HG02610 (cell line): ENCODE measurements at regions not wholly inside any gene's neighbourhood (a gene's known extent, or its start where the extent isn't known, plus 50 kb on each side); places are given as distances from the start of the nearest gene placed in this dataset.
"Not testable (repeated sequence)": the region's sequence is repeated elsewhere in the genome, so short reads cannot be mapped to it uniquely, and the experiment has no call there.

ENCODE experiments used
- ATAC-seq: cut with Tn5 transposase; IDR thresholded peaks from one replicate; pipeline ENCODE4 v1.9.1; 2021; ENCODE audit warnings: mild to moderate bottlenecking, moderate library complexity; ENCODE audit not compliant: unreplicated experiment

DNA sequence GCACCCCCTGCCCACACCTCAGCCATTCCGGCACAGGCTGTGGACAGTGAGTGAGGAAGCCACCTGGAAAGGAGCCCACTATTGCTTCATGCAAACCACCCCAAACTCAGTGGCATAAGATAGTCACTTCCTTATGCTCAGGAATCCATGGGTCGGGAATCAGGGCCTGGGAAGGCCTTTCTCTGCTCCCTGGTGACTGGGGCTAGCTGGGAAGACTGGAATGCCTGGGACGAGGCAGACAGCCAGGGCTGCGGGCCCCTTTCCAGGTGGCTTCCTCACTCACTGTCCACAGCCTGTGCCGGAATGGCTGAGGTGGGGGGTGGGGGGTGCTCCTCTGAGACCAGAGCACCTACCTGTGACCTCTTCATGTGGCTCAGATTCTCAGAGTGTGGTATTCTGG lies 74.1 kb upstream of the GRB10 start:
- ATAC-seq: no peak

DNA sequence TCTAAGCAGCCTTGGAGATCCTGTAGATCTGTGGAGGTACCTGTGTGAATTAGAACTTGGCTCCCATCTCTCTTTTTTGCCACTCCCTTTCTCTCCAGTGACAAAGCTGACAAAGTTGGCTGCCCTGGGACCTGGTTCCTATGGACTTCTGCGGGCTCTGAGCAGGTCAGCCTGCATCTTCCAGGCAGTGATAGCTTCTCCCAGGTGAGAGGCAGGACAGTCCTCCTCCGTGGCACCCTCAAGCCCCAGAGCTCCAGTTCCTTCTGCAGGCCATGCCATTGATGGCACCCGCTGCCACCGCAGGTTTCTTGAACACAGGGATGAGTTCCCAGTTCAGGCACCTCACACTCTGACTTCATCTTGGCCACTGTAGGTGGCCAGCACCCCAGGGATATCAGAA lies 73.5 kb upstream of the GRB10 start:
- ATAC-seq: no peak

- ATAC-seq: no peak
These were observed 72.8 kb upstream of the GRB10 start for GRCh38 chr7:50855526-50855925.

DNA sequence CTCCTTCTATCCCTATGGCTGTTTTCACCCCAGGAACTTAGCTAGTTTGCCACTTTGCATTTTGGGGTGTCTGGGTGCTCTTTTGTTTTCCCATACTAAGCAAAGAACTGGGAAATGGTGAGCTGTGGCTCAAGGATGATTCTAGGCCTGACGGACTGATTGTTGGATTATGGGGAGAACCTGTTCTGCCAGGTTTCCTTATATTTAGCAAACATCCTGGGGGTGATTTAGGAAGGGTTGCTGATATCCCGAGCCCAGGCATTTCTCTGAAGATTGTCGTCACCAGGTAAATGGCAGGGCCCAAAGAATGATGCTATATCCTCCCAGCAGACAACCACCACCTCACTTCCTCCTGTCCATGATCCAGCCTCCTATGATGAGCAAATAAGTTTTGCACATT lies 72.1 kb upstream of the GRB10 start:
- no peak for ATAC-seq

- ATAC-seq: no peak
These were observed 71.6 kb upstream of the GRB10 start for GRCh38 chr7:50854247-50854646.

- no peak for ATAC-seq
These were observed 70.6 kb upstream of the GRB10 start for GRCh38 chr7:50853311-50853710.

DNA sequence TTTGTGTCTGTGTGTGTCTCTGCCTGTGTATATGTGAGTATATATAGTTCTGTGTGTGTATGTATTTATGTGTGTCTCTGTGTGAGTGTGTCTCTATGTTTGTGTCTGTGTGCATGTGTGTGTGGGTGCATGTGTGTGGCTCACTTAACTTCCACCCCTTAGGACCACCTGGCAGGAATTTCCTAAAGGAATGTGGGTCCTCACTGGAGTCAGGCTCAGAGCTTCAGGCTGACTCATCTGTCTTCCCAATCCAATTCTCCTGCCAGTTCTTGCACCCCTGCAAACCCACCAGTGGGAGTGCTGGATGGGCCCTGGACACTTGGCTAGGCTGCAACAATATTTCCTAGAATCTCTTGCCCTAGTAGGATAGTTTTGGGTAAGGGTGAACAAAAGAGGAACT lies 70.2 kb upstream of the GRB10 start:
- no peak for ATAC-seq

- no peak for ATAC-seq
These were observed 69.2 kb upstream of the GRB10 start for GRCh38 chr7:50851891-50852290.

- no peak for ATAC-seq
These were observed 68.8 kb upstream of the GRB10 start for GRCh38 chr7:50851451-50851850.

- ATAC-seq: no peak
These were observed 67.3 kb upstream of the GRB10 start for GRCh38 chr7:50849991-50850390.

DNA sequence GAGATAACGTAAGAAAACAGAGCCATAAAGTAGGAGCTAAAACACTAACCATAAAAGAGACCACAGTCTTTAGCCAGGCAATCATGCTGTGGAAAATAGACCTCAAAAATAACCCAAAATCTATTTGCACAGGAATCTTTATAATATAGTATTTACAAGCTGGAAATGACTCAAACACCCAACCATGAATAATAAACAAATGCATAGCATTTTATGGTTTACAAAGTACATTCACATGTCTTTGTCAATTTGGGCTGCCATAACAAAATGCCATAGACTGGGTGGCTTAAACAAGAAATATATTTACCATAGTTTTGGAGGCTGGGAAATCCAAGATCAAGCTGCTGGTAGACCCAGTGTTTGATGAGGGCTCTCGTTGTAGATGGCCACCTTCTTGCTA lies 65.5 kb upstream of the GRB10 start:
- ATAC-seq: no peak

- not testable (repeated sequence) for ATAC-seq
These were observed 62.2 kb upstream of the GRB10 start for GRCh38 chr7:50844861-50845260.

DNA sequence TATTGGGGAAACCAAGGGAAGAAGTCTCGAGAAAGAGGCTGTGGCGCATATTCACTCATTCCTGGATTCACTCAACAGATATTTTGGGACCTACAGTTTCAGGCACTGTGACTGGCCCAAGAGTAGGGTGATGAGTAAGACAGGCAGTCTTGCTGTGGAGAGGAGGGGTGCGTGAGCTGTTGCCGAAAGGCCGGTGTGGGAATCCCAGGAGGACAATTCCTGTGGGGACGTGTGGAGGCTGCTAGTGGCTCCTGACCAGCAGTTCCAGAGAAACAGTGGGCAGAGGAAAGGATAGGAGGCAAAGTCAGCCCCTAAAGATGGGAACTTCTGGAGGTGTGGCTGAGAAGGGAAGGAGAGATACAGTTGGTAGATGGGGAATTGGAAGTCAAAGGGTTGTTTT lies 59.3 kb upstream of the GRB10 start:
- no peak for ATAC-seq

GRCh38 chr7:50838675-50839377 lies 56.1 kb upstream of the GRB10 start:
- ATAC-seq: no peak

DNA sequence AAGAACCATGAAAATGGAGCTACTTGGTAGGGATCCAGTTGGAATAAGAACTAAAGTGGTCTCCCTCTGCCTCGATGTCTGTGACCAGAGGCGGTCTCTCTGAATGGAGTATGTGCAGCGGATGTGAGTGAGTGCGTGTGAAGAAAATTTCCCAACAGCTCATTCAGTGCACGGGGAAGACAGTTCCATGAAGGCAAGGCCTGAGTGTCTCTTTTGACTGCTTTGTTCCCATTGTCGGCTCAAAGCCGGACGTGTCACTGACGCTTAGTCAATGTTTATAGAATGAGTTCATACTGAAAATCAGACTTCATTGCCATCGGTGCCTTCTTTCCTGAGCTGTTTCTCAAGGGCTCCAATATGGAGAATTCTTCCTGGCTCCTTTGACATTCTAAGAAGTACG lies 55.3 kb upstream of the GRB10 start:
- ATAC-seq: no peak

- no peak for ATAC-seq
These were observed 54.0 kb upstream of the GRB10 start for GRCh38 chr7:50836646-50837045.

DNA sequence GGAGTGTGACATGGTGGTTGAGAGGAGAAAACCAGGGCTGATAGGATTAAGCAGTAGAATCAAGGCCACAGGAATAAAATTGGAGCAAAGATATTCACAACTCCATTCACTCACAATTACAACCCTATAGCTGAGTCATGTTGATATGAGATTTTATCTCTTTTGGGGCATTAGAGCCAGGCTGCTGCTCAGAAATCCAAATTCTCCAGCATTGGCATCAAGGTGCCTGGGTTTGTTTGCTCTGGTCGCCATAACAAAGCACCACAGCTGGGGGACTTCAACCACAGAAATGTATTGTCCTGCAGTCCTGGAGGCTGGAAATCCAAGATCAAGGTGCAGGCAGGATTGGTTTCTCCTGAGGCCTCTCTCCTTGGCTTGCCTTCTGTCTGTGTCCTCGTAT lies 52.5 kb upstream of the GRB10 start:
- ATAC-seq: no peak

- no peak for ATAC-seq
These were observed 52.0 kb upstream of the GRB10 start for GRCh38 chr7:50834679-50835078.

GRCh38 chr7:50834031-50834535 lies 51.4 kb upstream of the GRB10 start:
- ATAC-seq: no peak

GRCh38 chr7:50832744-50833143 lies 50.0 kb upstream of the GRB10 start:
- ATAC-seq: no peak
